Vagina (tissue), 2 donors: ENCODE measurements at regions not wholly inside any gene's neighbourhood (a gene's known extent, or its start where the extent isn't known, plus 50 kb on each side); places are given as distances from the start of the nearest gene placed in this dataset.

ENCODE experiments used
- CTCF ChIP-seq, 3 experiments: fragments of 450-650 bp in 2 of 3; fragments of 200-600 bp in 1 of 3; sonication (generic) in 1 of 3; IDR thresholded peaks; one replicate each; pipeline ENCODE4 v1.5.1; 2017 to 2019; ENCODE audit warnings: antibody characterized with exemption in 3 of 3, mild to moderate bottlenecking in 2 of 3, moderate library complexity in 2 of 3
- POLR2A ChIP-seq, 2 donors: fragments of 450-650 bp; IDR thresholded peaks; one replicate each; pipeline ENCODE4 v1.6.1; 2017; ENCODE audit warnings: antibody characterized with exemption in 2 of 2, mild to moderate bottlenecking in 2 of 2, moderate library complexity in 2 of 2
- POLR2AphosphoS5 ChIP-seq, 2 donors: sonication (generic); formaldehyde crosslinking; IDR thresholded peaks; one replicate each; pipeline ENCODE4 v1.9.0; 2017; ENCODE audit warnings: antibody characterized with exemption in 2 of 2, mild to moderate bottlenecking in 2 of 2, low read depth in 1 of 2; ENCODE audit not compliant: insufficient read depth in 1 of 2

DNA sequence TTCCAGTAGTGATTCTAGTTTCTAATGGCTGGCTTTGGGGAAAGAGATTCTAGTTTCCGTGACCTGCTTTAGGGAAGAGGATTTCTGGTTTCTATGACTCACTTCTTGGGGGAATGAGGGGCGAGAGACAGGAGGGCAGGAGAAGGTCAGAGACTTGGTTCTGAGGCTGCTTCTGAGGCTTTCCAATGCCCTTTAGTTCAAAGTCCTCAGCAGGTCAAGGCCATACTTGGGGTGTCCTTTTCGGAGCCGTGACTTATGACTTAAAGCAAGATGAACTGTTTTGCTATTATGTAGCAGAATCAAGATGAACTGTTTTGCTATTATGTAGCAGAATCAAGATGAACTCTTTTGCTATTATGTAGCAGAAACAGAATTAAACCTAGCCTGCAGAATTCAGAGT lies 52.2 kb upstream of the TLR3 start:
- TF ChIP-seq CTCF (IDR thresholded peaks at IDR 0.05): no peak
- no peak for TF ChIP-seq POLR2AphosphoS5 (IDR thresholded peaks at IDR 0.05; ENCODE audit: insufficient read depth in 1 of 2, low read depth in 1 of 2)
- no peak for TF ChIP-seq POLR2A (IDR thresholded peaks at IDR 0.05)
